Activated CD8-positive, alpha-beta T cell treated with anti-CD3 and anti-CD28 coated beads for 36 hours (primary cell): ENCODE measurements at regions not wholly inside any gene's neighbourhood (a gene's known extent, or its start where the extent isn't known, plus 50 kb on each side); places are given as distances from the start of the nearest gene placed in this dataset.

Experiments used
- ATAC-seq: fragments of 200-7000 bp; cut with Tn5 transposase; one replicate; pipeline ENCODE4 v1.10.0; 2021; ENCODE audit warnings: mild to moderate bottlenecking, moderate library complexity
- CTCF ChIA-PET: fragments of 350-600 bp; sonication (Branson Sonifier 250); formaldehyde crosslinking; loops from one replicate; lab custom pipeline; 2021; ENCODE audit warnings: antibody characterized with exemption; lab: Charles Lee
- POLR2A ChIA-PET: fragments of 350-600 bp; sonication (Branson Sonifier 250); formaldehyde crosslinking; loops from one replicate; lab custom pipeline; 2021; ENCODE audit warnings: antibody characterized with exemption; lab: Charles Lee
- DNase-seq: peaks from one replicate; pipeline ENCODE4 v3.0.0-alpha.2; 2020
- H3K27ac Mint-ChIP-seq: one replicate; pipeline ENCODE4 v1.8.0; 2021; ENCODE audit warnings: mild to moderate bottlenecking, mixed read lengths
- H3K27me3 Mint-ChIP-seq: one replicate; pipeline ENCODE4 v1.8.0; 2021; ENCODE audit warnings: mixed read lengths
- H3K36me3 Mint-ChIP-seq: one replicate; pipeline ENCODE4 v1.8.0; 2021; ENCODE audit warnings: low read depth, mixed read lengths
- H3K4me1 Mint-ChIP-seq: one replicate; pipeline ENCODE4 v1.8.0; 2021; ENCODE audit warnings: low read depth, mixed read lengths
- H3K4me3 Mint-ChIP-seq: one replicate; pipeline ENCODE4 v1.8.0; 2021; ENCODE audit warnings: mild to moderate bottlenecking, moderate library complexity, mixed read lengths
- H3K9me3 Mint-ChIP-seq: one replicate; pipeline ENCODE4 v1.8.0; 2021; ENCODE audit warnings: mixed read lengths
- CTCF ChIP-seq: fragments of 200-600 bp; IDR thresholded peaks from one replicate; pipeline ENCODE4 v1.8.0; 2022; ENCODE audit warnings: antibody characterized with exemption, mild to moderate bottlenecking
- intact Hi-C: fragments of 100-400 bp; cut with micrococcal nuclease; formaldehyde crosslinking; loops from one replicate; pipeline ENCODE4 v1.10.0; 2022

DNA sequence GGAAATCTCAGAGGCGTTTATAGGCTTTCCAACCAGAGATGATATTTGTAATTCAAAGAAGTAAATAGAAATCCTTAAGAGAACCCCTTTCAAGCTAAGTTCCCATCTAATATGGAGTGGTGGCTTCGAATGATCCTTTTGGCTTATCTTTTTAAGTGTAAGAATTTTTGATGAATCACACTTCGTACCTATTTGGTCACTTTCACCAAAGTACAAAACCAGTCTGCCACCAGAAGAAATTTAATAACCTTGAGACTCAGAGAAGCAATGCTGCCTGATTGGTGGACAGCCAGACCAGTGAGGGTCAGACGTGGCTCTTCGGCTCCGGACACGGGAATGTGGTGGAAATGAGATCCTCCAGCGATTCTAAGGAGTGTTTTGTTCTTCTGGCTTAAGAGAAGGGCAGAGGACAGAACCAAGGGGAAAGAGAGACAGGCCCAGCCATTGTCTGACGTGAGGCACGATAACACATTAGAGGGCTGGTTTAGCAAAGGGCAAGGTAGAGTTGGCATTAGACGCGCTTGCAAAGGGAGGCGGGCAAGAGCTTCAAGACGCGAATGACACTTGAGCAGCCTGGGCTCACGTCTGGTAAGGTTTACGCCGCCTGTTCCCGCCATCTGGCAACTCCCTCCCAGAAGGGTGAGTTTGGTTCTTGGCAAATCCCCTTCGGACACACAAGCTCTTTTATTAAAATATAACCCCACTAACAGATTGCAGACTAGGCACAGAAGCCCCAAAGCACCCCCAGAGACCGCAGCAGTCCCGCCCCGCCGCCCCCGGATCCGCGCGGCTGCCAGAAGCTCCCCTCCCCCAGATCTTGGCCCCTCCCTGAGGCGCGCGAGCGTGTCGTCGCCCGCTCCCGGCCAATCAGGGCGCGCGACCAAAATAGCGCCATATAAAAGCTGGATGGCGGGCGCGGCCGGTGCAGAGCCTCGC, 50.0 kb upstream of the EZR start:
- no peaks in the 10 kb centered on the region for H3K27me3 Mint-ChIP-seq
- POLR2A ChIA-PET, result interaction anchor here (0.6 to 2.9 kb wide), 26 partner anchors 10 to 287 kb away, joined by 3 to 18 read pairs (median 4); partner anchors contain the start of genes EZR and RSPH3
- H3K27ac Mint-ChIP-seq, result peak overlapping the region; percentile 99
- CTCF ChIA-PET, result interaction anchor here (0.7 to 2.4 kb wide), 12 partner anchors 9 to 207 kb away, joined by 3 to 19 read pairs (median 3); partner anchors contain the start of gene EZR
- peaks cover 5% of the 10 kb centered on the region for H3K36me3 Mint-ChIP-seq
- no peak for TF ChIP-seq CTCF
- peak overlapping the region; percentile 74 for H3K4me3 Mint-ChIP-seq
- intact Hi-C loops, result loop anchor here (5.0 kb wide), 1 partner anchor 52 kb away; the partner anchor contains the start of gene EZR
- peaks cover 3% of the 10 kb centered on the region for H3K9me3 Mint-ChIP-seq
- ATAC-seq (peak; percentile 81), DNase-seq (no peak)
- peaks cover 35% of the 10 kb centered on the region for H3K4me1 Mint-ChIP-seq
